PC-3 (cell line): ENCODE measurements at regions not wholly inside any gene's neighbourhood (a gene's known extent, or its start where the extent isn't known, plus 50 kb on each side); places are given as distances from the start of the nearest gene placed in this dataset.

ENCODE experiments used
- CTCF ChIP-seq: fragments of 300-600 bp; sonication (generic); conservative IDR thresholded peaks from 2 replicates; pipeline ENCODE4 v1.5.1; 2017; ENCODE audit warnings: antibody characterized with exemption, low read depth, mild to moderate bottlenecking, low read length
- EZH2 ChIP-seq: fragments of 300-600 bp; sonication (generic); IDR thresholded peaks from one replicate; pipeline ENCODE4 v1.6.1; 2017; ENCODE audit warnings: antibody characterized with exemption, mild to moderate bottlenecking, low read length; ENCODE audit not compliant: unreplicated experiment

GRCh38 chr15:81785679-81786078 lies 260.1 kb downstream of the MEX3B start:
- TF ChIP-seq CTCF (0 out of 2 replicates have a peak, but pooled peaks have one; percentile 15), EZH2 (no peak)
